ENCODE measurements at regions not wholly inside any gene's neighbourhood (a gene's known extent, or its start where the extent isn't known, plus 50 kb on each side); places are given as distances from the start of the nearest gene placed in this dataset.

GRCh38 chr3:40923143-40923542 lies 276.2 kb upstream of the CTNNB1 start:
- no peak overlapping the region for H2AFZ ChIP-seq (ENCODE audit: control insufficient read depth, low read length)
- no peak for TF ChIP-seq CTCF (optimal IDR thresholded peaks at IDR 0.05 in 1 of 3, IDR thresholded peaks at IDR 0.05 in 1 of 3, conservative IDR thresholded peaks at IDR 0.05 in 1 of 3; ENCODE audit: extremely low read depth in 1 of 3, insufficient read depth in 2 of 3, low read length in 3 of 3)
- no peaks in the 10 kb centered on the region for H3K4me1 ChIP-seq (ENCODE audit: control insufficient read depth, extremely low read depth, insufficient read depth, low read length)
- no peak overlapping the region for H3K27ac ChIP-seq (ENCODE audit: control insufficient read depth, insufficient read depth, low read length)
- no peaks in the 10 kb centered on the region for H4K20me1 ChIP-seq (ENCODE audit: control insufficient read depth, extremely low read depth, insufficient read depth, low read length)
- no peak overlapping the region for H3K4me3 ChIP-seq (ENCODE audit: control insufficient read depth in 2 of 3, extremely low read depth in 1 of 3, insufficient read depth in 2 of 3, low read depth in 1 of 3, low read length in 3 of 3)
- no peak overlapping the region for H3K9ac ChIP-seq (ENCODE audit: control insufficient read depth, extremely low read depth, insufficient read depth, low read length)
- H3K27me3 ChIP-seq (ENCODE audit: control insufficient read depth, extremely low read depth, insufficient read depth, low read length): peaks cover 6% of the 10 kb centered on the region
- DNase-seq (ENCODE audit: low read depth, low spot score) (no peak), FAIRE-seq (no peak)
- H3K4me2 ChIP-seq (ENCODE audit: control insufficient read depth, extremely low read depth, insufficient read depth, low read depth, low read length): no peak overlapping the region
- no peaks in the 10 kb centered on the region for H3K36me3 ChIP-seq (ENCODE audit: control insufficient read depth in 2 of 2, extremely low read depth in 1 of 2, insufficient read depth in 2 of 2, low read length in 2 of 2)
- no peaks in the 10 kb centered on the region for H3K9me1 ChIP-seq (ENCODE audit: control insufficient read depth, extremely low read depth, insufficient read depth, low read length)
- dilution Hi-C loops (cut with MboI; ENCODE audit: extremely low pct_ligation_motif_present, low sequenced_read_pairs): no loop called here
- H3K9me3 ChIP-seq (ENCODE audit: control insufficient read depth, low read depth, low read length): no peaks in the 10 kb centered on the region
- H3K79me2 ChIP-seq (ENCODE audit: control insufficient read depth, insufficient read depth, low read length): no peaks in the 10 kb centered on the region

GRCh38 chr3:40923651-40924050 lies 275.7 kb upstream of the CTNNB1 start:
- Histone ChIP-seq H4K20me1 (ENCODE audit: control insufficient read depth, extremely low read depth, insufficient read depth, low read length) (no peaks in the 10 kb centered on the region), H2AFZ (ENCODE audit: control insufficient read depth, low read length) (no peak overlapping the region), H3K27ac (ENCODE audit: control insufficient read depth, insufficient read depth, low read length) (no peak overlapping the region), H3K9me1 (ENCODE audit: control insufficient read depth, extremely low read depth, insufficient read depth, low read length) (no peaks in the 10 kb centered on the region), H3K4me3 (ENCODE audit: control insufficient read depth in 2 of 3, extremely low read depth in 1 of 3, insufficient read depth in 2 of 3, low read depth in 1 of 3, low read length in 3 of 3) (no peak overlapping the region), H3K36me3 (ENCODE audit: control insufficient read depth in 2 of 2, extremely low read depth in 1 of 2, insufficient read depth in 2 of 2, low read length in 2 of 2) (no peaks in the 10 kb centered on the region), H3K9me3 (ENCODE audit: control insufficient read depth, low read depth, low read length) (no peaks in the 10 kb centered on the region), H3K9ac (ENCODE audit: control insufficient read depth, extremely low read depth, insufficient read depth, low read length) (no peak overlapping the region), H3K27me3 (ENCODE audit: control insufficient read depth, extremely low read depth, insufficient read depth, low read length) (peaks cover 6% of the 10 kb centered on the region), H3K4me2 (ENCODE audit: control insufficient read depth, extremely low read depth, insufficient read depth, low read depth, low read length) (no peak overlapping the region), H3K4me1 (ENCODE audit: control insufficient read depth, extremely low read depth, insufficient read depth, low read length) (no peaks in the 10 kb centered on the region), H3K79me2 (ENCODE audit: control insufficient read depth, insufficient read depth, low read length) (no peaks in the 10 kb centered on the region)
- DNase-seq (ENCODE audit: low read depth, low spot score) (no peak), FAIRE-seq (no peak)
- dilution Hi-C loops (cut with MboI; ENCODE audit: extremely low pct_ligation_motif_present, low sequenced_read_pairs): no loop called here
- no peak for TF ChIP-seq CTCF (optimal IDR thresholded peaks at IDR 0.05 in 1 of 3, IDR thresholded peaks at IDR 0.05 in 1 of 3, conservative IDR thresholded peaks at IDR 0.05 in 1 of 3; ENCODE audit: extremely low read depth in 1 of 3, insufficient read depth in 2 of 3, low read length in 3 of 3)

Measured in keratinocyte (primary cell).